SK-N-SH (cell line): ENCODE measurements at regions not wholly inside any gene's neighbourhood (a gene's known extent, or its start where the extent isn't known, plus 50 kb on each side); places are given as distances from the start of the nearest gene placed in this dataset.

Experiments used
- CTCF ChIP-seq: fragments of 200-600 bp; sonication (generic); IDR thresholded peaks from 2 replicates; pipeline ENCODE4 v1.6.1; 2017; ENCODE audit warnings: antibody characterized with exemption, mild to moderate bottlenecking, moderate library complexity
- ELF1 ChIP-seq: IDR thresholded peaks from 2 replicates; pipeline ENCODE4 v1.4.0; 2012
- FOXM1 ChIP-seq: IDR thresholded peaks from 2 replicates; pipeline ENCODE4 v1.4.0; 2012; ENCODE audit warnings: low read depth, mild to moderate bottlenecking
- MAX ChIP-seq: IDR thresholded peaks from 2 replicates; pipeline ENCODE4 v1.4.0; 2012; ENCODE audit warnings: low read depth
- POLR2AphosphoS5 ChIP-seq: IDR thresholded peaks from 2 replicates; pipeline ENCODE4 v1.6.1; 2012; ENCODE audit warnings: low read depth, low read length
- RCOR1 ChIP-seq: fragments of 150-350 bp; IDR thresholded peaks from 2 replicates; pipeline ENCODE4 v1.6.1; 2017; ENCODE audit warnings: antibody characterized with exemption, low read length
- RFX5 ChIP-seq: IDR thresholded peaks from 2 replicates; pipeline ENCODE4 v1.6.1; 2012; ENCODE audit warnings: mild to moderate bottlenecking, improper control_type of control experiment, low read length
- TAF1 ChIP-seq: IDR thresholded peaks from 2 replicates; pipeline ENCODE4 v1.6.1; 2012; ENCODE audit warnings: low read depth, mild to moderate bottlenecking, low read length, moderate library complexity, borderline replicate concordance
- USF1 ChIP-seq: IDR thresholded peaks from 2 replicates; pipeline ENCODE4 v1.4.0; 2012; ENCODE audit warnings: low read depth, borderline replicate concordance
- USF2 ChIP-seq: fragments of 150-350 bp; IDR thresholded peaks from 2 replicates; pipeline ENCODE4 v1.6.1; 2017; ENCODE audit warnings: antibody characterized with exemption, low read length, low read depth, borderline replicate concordance
- YY1 ChIP-seq: IDR thresholded peaks from 2 replicates; pipeline ENCODE4 v1.4.0; 2012; ENCODE audit warnings: low read depth, mild to moderate bottlenecking

- no peak for TF ChIP-seq CTCF
- TF ChIP-seq USF2 = no peak
- no peak for TF ChIP-seq POLR2AphosphoS5
- TF ChIP-seq YY1 = no peak
- TF ChIP-seq RCOR1 = no peak
- no peak for TF ChIP-seq MAX
- no peak for TF ChIP-seq USF1
- no peak for TF ChIP-seq FOXM1
- no peak for TF ChIP-seq TAF1
- no peak for TF ChIP-seq ELF1
- TF ChIP-seq RFX5 = no peak
These were observed 471.8 kb upstream of the FLRT2 start for GRCh38 chr14:85058150-85058549.
